ENCODE measurements at regions not wholly inside any gene's neighbourhood (a gene's known extent, or its start where the extent isn't known, plus 50 kb on each side); places are given as distances from the start of the nearest gene placed in this dataset.

DNA sequence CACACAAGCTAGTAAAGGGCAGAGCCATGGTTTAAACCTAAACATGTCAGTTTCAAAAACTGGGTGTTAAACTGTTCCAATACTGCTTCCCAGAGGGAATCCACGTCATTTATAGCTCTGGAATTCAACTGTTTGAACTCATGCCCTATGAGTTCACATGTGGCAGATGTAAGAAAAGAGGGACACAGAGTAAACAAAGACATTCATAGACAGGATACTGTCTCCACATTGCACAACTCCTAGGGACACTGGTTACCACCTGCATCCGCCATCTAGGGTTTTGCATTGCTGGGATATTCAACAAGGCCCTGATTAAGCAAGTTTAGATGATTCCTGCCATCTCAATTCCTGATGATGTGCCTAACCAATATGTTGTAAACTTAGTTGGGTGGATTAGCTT, 134.1 kb upstream of the COL8A1 start:
- TF ChIP-seq, protein P1, sequence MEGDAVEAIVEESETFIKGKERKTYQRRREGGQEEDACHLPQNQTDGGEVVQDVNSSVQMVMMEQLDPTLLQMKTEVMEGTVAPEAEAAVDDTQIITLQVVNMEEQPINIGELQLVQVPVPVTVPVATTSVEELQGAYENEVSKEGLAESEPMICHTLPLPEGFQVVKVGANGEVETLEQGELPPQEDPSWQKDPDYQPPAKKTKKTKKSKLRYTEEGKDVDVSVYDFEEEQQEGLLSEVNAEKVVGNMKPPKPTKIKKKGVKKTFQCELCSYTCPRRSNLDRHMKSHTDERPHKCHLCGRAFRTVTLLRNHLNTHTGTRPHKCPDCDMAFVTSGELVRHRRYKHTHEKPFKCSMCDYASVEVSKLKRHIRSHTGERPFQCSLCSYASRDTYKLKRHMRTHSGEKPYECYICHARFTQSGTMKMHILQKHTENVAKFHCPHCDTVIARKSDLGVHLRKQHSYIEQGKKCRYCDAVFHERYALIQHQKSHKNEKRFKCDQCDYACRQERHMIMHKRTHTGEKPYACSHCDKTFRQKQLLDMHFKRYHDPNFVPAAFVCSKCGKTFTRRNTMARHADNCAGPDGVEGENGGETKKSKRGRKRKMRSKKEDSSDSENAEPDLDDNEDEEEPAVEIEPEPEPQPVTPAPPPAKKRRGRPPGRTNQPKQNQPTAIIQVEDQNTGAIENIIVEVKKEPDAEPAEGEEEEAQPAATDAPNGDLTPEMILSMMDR (IDR thresholded peaks at IDR 0.05; ENCODE audit: insufficient read depth, low read depth, low read length): no peak
- H3K4me3 ChIP-seq (ENCODE audit: low read depth, low read length): no peak overlapping the region
- peak; percentile 94 for DNase-seq (ENCODE audit: low read depth)

DNA sequence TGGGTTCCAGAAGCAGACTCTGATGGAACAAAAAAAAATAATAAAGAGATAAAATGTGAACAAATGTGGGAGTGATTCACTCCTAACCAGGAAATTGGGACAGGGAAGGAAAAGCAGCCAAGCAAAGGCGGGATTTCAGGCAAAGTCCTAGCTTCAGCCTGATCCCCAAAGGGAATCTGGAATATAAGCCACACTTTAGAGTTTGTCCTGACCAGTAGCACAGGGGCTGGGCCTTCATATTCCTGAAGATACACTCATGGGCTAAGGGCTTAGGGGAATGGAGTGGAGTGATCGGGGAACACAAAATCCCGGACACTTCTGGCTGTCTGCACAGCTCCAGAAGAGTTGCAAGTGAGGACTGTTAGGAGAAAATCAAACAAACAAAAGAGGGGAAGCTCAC, 135.0 kb upstream of the COL8A1 start:
- TF ChIP-seq, protein P1 (IDR thresholded peaks at IDR 0.05; ENCODE audit: insufficient read depth, low read depth, low read length): no peak
- DNase-seq (ENCODE audit: low read depth): peak; percentile 42
- H3K4me3 ChIP-seq (ENCODE audit: low read depth, low read length): no peak overlapping the region

DNA sequence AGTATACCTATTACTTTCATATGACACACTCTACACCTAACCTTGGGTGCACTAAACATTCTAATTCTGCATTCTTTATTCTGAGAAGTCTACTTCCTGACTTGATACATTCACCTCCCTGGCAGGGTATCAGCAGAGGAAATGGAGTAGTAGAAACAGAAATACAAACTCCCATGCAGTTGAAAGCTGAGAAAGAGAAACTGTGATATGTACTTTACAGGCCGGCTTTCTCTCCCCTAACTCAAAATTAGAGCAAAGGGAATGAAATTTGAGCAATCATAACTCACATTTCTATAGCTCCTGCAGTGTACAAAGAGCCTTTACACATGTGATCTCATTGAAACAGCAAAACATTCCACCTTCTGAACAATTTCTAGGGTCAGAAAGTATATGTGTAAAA, 135.5 kb upstream of the COL8A1 start:
- TF ChIP-seq, protein P1 (IDR thresholded peaks at IDR 0.05; ENCODE audit: insufficient read depth, low read depth, low read length): no peak
- peak; percentile 17 for DNase-seq (ENCODE audit: low read depth)
- H3K4me3 ChIP-seq (ENCODE audit: low read depth, low read length): no peak overlapping the region

DNA sequence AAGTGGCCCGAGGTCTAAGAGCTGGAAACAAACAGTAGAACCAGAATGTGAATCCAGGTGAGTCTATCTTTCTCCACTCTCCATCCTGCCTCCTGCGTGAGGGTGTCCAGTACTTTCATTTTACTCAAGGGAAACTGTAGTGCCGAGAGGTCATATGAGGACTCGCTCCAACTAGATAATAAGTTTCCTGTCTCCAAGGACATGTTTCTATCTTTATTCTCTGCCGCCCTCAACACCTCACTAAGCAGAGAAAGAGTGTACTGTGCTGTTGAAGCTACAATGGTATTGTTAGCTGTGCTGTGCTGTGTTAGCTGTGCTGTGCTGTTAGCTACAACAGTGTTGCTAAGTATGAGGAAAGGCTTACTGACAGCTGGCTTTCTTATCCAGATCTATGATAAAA, 137.9 kb upstream of the COL8A1 start:
- peak; percentile 14 for DNase-seq (ENCODE audit: low read depth)
- H3K4me3 ChIP-seq (ENCODE audit: low read depth, low read length): no peak overlapping the region
- TF ChIP-seq, protein P1 (IDR thresholded peaks at IDR 0.05; ENCODE audit: insufficient read depth, low read depth, low read length): no peak

DNA sequence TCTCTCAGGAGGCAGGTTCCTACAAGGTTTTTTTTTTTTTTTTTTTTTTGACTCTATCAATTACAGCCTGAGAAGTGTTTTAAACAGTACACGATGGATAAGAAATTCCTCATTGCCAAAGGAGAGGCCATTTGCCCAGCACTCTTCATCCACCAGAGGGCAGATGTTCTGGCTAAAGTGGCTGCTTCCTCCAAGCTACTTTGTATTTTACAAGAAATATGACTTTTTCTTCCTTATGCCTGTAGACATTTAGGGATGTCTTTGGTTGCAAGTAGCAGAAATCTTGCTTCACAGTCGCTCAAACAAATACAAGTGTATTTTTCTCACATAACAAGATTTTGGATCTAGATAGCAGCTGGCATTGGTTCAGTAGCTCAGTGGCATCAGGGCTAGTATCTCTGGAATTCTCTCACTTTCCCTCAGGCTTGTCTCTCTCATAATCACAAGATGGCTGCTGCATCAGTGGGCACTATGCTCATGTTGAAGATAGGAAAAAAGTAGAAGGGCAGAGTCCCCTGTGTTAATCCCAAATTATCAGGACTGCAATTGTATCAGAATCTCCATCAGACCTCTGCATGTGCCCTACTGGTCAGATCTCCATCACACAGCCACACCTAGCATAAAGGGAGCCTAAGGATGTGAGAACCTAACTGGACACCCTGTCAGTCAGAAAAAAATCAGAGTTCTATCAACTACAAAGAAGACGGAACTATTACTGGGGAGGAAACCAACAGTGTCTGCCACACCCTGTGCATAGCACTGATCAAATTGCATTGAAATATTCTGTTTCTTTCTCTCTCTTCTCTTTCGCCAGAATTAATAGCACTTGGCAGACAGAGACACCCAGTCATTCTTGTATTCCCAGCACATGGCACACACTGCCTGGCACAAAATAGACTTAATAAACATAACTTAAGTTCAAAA, 138.9 kb upstream of the COL8A1 start:
- TF ChIP-seq, protein P1 (IDR thresholded peaks at IDR 0.05; ENCODE audit: insufficient read depth, low read depth, low read length): peak; percentile 78
- H3K4me3 ChIP-seq (ENCODE audit: low read depth, low read length): no peak overlapping the region
- DNase-seq (ENCODE audit: low read depth): peak; percentile 69

DNA sequence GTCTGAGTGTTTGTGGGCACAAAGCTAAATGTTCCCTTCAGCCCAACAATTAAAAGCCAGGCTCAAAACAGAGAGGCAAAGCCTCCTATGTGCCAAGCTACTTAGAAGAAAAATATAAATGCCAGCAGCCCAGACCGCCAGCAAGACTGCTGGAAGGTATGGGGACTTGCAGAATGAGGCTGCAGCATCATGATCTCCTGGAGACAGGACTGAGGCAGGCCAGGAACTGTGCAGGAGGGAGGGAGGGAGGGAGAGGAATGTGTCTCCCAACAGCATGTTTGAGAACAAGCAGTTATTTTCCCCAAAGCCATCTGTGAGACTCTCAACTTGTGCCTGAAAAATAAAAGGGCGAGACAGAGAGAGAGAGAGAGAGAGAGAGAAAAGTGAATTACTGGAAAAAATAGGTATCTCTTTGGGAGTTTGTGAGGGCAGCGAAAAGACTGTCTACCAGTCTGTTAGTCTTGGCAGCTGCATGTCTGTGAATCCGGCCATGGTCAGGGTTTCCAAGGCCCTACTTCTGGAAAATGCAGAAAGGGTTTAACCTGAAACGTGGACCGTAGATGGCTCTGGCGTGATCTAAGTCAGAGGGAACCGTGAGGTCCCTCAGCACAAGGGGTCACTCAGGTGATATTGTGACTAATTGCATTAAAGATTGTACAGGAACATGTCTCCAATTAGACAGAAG, 139.7 kb upstream of the COL8A1 start:
- DNase-seq (ENCODE audit: low read depth): peak; percentile 26
- TF ChIP-seq, protein P1 (IDR thresholded peaks at IDR 0.05; ENCODE audit: insufficient read depth, low read depth, low read length): no peak
- no peak overlapping the region for H3K4me3 ChIP-seq (ENCODE audit: low read depth, low read length)
